OCI-LY7 (cell line): ENCODE measurements at regions not wholly inside any gene's neighbourhood (a gene's known extent, or its start where the extent isn't known, plus 50 kb on each side); places are given as distances from the start of the nearest gene placed in this dataset.

Experiments
- BruUV-seq: library from RNA; stranded (reverse); fragments of 400-500 nt; replicated peaks from 2 replicates; lab custom pipeline; 2021; lab: Mats Ljungman, UMichigan
- CTCF ChIA-PET: fragments of 300-600 bp; sonication (Branson Sonifier 250); formaldehyde crosslinking; loops from one replicate; lab custom pipeline; 2022; ENCODE audit warnings: antibody characterized with exemption; ENCODE audit not compliant: unreplicated experiment; lab: Charles Lee
- POLR2A ChIA-PET: fragments of 300-600 bp; sonication (Branson Sonifier 250); formaldehyde crosslinking; loops from one replicate; lab custom pipeline; 2022; ENCODE audit warnings: antibody characterized with exemption; lab: Charles Lee
- DNase-seq: peaks from one replicate; pipeline ENCODE4 v3.0.0-alpha.2; 2015; ENCODE audit warnings: low spot score
- H2AFZ ChIP-seq: fragments of 200-600 bp; sonication (generic), shearing (Covaris generic); 2 replicates; pipeline ENCODE4 v1.6.1; 2014; ENCODE audit warnings: mild to moderate bottlenecking, antibody characterized with exemption, low read length, moderate library complexity
- H3K27ac ChIP-seq: fragments of 200-600 bp; sonication (generic); 2 replicates; pipeline ENCODE4 v1.5.1; 2014; ENCODE audit warnings: mixed run types, low read depth, mild to moderate bottlenecking, moderate library complexity, low read length, inconsistent platforms; ENCODE audit not compliant: poor library complexity, severe bottlenecking
- H3K36me3 ChIP-seq: fragments of 200-600 bp; sonication (generic); 2 replicates; pipeline ENCODE4 v1.6.1; 2014; ENCODE audit warnings: mild to moderate bottlenecking, antibody characterized with exemption, low read length, moderate library complexity, mixed read lengths; ENCODE audit not compliant: insufficient read depth
- H3K4me1 ChIP-seq: fragments of 200-600 bp; sonication (generic); 2 replicates; pipeline ENCODE4 v1.5.1; 2014; ENCODE audit warnings: mild to moderate bottlenecking, low read length; ENCODE audit not compliant: insufficient read depth, poor library complexity, severe bottlenecking
- H3K4me2 ChIP-seq: fragments of 200-600 bp; sonication (generic); 2 replicates; pipeline ENCODE4 v1.6.1; 2014; ENCODE audit warnings: mild to moderate bottlenecking, low read length
- H3K4me3 ChIP-seq: fragments of 200-600 bp; sonication (generic); 2 replicates; pipeline ENCODE4 v1.5.1; 2014; ENCODE audit warnings: mild to moderate bottlenecking, low read depth, low read length; ENCODE audit not compliant: poor library complexity, severe bottlenecking
- H3K79me2 ChIP-seq: fragments of 200-600 bp; sonication (generic); 2 replicates; pipeline ENCODE4 v1.6.1; 2016; ENCODE audit warnings: low read depth, mild to moderate bottlenecking, low read length, moderate library complexity, mixed read lengths; ENCODE audit not compliant: insufficient read depth
- H3K9me2 ChIP-seq: fragments of 200-600 bp; sonication (generic); 2 replicates; pipeline ENCODE4 v1.6.1; 2016; ENCODE audit warnings: mild to moderate bottlenecking, low read length, mixed read lengths; ENCODE audit not compliant: insufficient read depth
- H3K9me3 ChIP-seq: fragments of 200-600 bp; sonication (generic); 2 replicates; pipeline ENCODE4 v1.6.1; 2014; ENCODE audit warnings: mild to moderate bottlenecking, mixed run types, low read length, mixed read lengths
- H4K20me1 ChIP-seq: fragments of 200-600 bp; sonication (generic); 2 replicates; pipeline ENCODE4 v1.6.1; 2014; ENCODE audit warnings: mild to moderate bottlenecking, antibody characterized with exemption, low read length, moderate library complexity, mixed read lengths; ENCODE audit not compliant: insufficient read depth
- CTCF ChIP-seq: fragments of 200-600 bp; sonication (generic); conservative IDR thresholded peaks from 2 replicates; pipeline ENCODE4 v1.5.1; 2014; ENCODE audit warnings: mild to moderate bottlenecking, antibody characterized with exemption, low read length, moderate library complexity, mixed read lengths
- EZH2phosphoT487 ChIP-seq: fragments of 200-600 bp; sonication (generic); IDR thresholded peaks from 2 replicates; pipeline ENCODE4 v1.6.1; 2018; ENCODE audit warnings: low read depth, borderline replicate concordance, mild to moderate bottlenecking, mixed run types, antibody characterized with exemption, low read length, moderate library complexity, mixed read lengths
- intact Hi-C: fragments of 100-400 bp; cut with micrococcal nuclease; formaldehyde crosslinking; loops from one replicate; pipeline ENCODE4 v1.10.0; 2022; ENCODE audit not compliant: unreplicated experiment

DNA sequence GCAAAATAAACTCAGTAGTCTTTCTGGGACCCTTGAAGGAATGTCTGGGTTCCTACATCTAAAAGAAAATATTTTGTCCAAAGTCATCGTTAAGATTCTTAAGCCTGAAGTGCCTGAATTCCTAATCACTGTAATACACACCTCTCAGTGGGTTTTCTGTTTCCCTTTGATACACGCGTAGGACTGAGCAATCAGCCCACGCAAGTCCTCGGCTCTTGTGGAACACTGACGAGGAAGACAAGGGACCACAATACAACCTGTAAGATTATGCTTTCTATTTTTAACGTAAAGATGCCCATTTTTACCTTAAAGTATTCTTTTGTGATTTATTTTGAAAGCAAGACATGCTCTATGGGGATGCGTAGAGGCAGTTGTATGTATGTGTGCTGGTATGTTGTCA, 472.8 kb upstream of the CELF2 start:
- no peak overlapping the region for H3K4me2 ChIP-seq
- no peaks in the 10 kb centered on the region for H3K9me2 ChIP-seq
- H3K9me3 ChIP-seq: no peaks in the 10 kb centered on the region
- no peak overlapping the region for H3K4me3 ChIP-seq
- no peak for TF ChIP-seq CTCF
- no peak for TF ChIP-seq EZH2phosphoT487
- H3K79me2 ChIP-seq: no peaks in the 10 kb centered on the region
- POLR2A ChIA-PET: no interaction called here
- no peak overlapping the region for H3K27ac ChIP-seq
- no peaks in the 10 kb centered on the region for H3K4me1 ChIP-seq
- no peak for DNase-seq
- H4K20me1 ChIP-seq: no peaks in the 10 kb centered on the region
- H2AFZ ChIP-seq: no peak overlapping the region
- intact Hi-C loops: no loop called here
- H3K36me3 ChIP-seq: no peaks in the 10 kb centered on the region
- CTCF ChIA-PET: no interaction called here
- BruUV-seq: no TSS peak

DNA sequence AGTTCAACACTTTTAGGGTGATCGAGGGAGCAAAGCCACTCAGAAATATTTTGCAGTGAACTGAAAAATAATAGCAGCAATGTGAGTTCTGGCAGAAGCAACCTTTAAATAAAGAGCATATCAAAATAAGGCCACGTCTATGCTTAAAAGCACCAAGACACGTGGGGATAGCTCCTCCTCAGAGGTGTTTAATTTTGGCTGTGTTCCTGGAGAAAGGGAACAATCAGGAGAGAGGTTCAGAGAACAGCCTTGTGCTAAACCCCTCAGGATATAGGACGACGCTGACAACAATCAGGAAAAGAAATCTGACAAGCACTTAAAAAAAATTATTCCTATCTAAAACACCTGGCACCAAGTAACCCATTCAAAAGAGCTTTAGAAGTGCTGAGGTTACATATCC, 471.9 kb upstream of the CELF2 start:
- Histone ChIP-seq H3K9me3 (no peaks in the 10 kb centered on the region), H2AFZ (no peak overlapping the region), H3K4me3 (no peak overlapping the region), H3K36me3 (no peaks in the 10 kb centered on the region), H3K27ac (no peak overlapping the region), H3K4me2 (no peak overlapping the region), H4K20me1 (no peaks in the 10 kb centered on the region), H3K9me2 (no peaks in the 10 kb centered on the region), H3K4me1 (no peaks in the 10 kb centered on the region), H3K79me2 (no peaks in the 10 kb centered on the region)
- ChIA-PET POLR2A (no interaction called here), CTCF (no interaction called here)
- no peak for TF ChIP-seq CTCF
- TF ChIP-seq EZH2phosphoT487: no peak
- no peak for DNase-seq
- BruUV-seq: no TSS peak
- intact Hi-C loops: no loop called here

GRCh38 chr10:10551596-10552301, 465.9 kb upstream of the CELF2 start:
- ChIA-PET POLR2A (interaction anchor here (0.5 to 0.9 kb wide), 3 partner anchors 8 to 70 kb away, joined by 3 read pairs; no protein-coding TSS in a partner anchor), CTCF (no interaction called here)
- no peak overlapping the region for H3K27ac ChIP-seq
- no peak for DNase-seq
- no peaks in the 10 kb centered on the region for H3K79me2 ChIP-seq
- intact Hi-C loops: no loop called here
- BruUV-seq: no TSS peak
- TF ChIP-seq EZH2phosphoT487: no peak
- TF ChIP-seq CTCF: no peak
- no peaks in the 10 kb centered on the region for H3K9me2 ChIP-seq
- H3K9me3 ChIP-seq: no peaks in the 10 kb centered on the region
- no peak overlapping the region for H3K4me2 ChIP-seq
- H2AFZ ChIP-seq: no peak overlapping the region
- H4K20me1 ChIP-seq: no peaks in the 10 kb centered on the region
- H3K36me3 ChIP-seq: no peaks in the 10 kb centered on the region
- H3K4me3 ChIP-seq: no peak overlapping the region
- no peaks in the 10 kb centered on the region for H3K4me1 ChIP-seq
